ENCODE measurements at regions not wholly inside any gene's neighbourhood (a gene's known extent, or its start where the extent isn't known, plus 50 kb on each side); places are given as distances from the start of the nearest gene placed in this dataset.

DNA sequence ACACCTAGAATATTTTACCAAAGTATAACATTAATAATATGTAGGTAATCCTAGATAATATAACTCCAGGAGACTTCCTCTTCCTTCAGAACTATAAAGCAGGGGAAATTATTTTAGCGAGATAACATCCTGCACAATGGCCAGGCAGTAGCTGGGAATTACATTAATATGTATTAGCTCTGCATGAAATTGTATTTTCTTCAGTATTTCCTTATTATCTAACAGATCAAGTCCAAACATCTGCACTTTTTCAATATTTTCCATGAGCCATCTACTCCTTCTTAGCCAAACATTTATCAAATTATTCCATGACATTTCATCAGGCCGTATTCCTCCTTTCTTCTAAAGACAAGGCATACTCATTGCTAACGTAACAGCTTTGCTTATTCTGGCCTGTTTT is 98.8 kb upstream of the PCDH9 start:
- no peaks in the 10 kb centered on the region for H3K9me3 ChIP-seq (ENCODE audit: control insufficient read depth, insufficient read depth, low read depth, low read length)
- no peaks in the 10 kb centered on the region for H3K4me1 ChIP-seq (ENCODE audit: control insufficient read depth, insufficient read depth, low read length)
- CTCF ChIA-PET: no interaction called here
- H3K27ac ChIP-seq (ENCODE audit: low read length): no peak overlapping the region
- POLR2A ChIA-PET: no interaction called here
- TF ChIP-seq TCF7L2 (IDR thresholded peaks at IDR 0.05; ENCODE audit: low read depth, low read length) (no peak), POLR2AphosphoS5 (IDR thresholded peaks at IDR 0.05; ENCODE audit: low read depth, low read length) (no peak), SIN3A (IDR thresholded peaks at IDR 0.05; ENCODE audit: borderline replicate concordance, insufficient read depth, low read depth, low read length) (no peak), CTCF (IDR thresholded peaks at IDR 0.05) (no peak)
- TF ChIP-seq, protein P1, sequence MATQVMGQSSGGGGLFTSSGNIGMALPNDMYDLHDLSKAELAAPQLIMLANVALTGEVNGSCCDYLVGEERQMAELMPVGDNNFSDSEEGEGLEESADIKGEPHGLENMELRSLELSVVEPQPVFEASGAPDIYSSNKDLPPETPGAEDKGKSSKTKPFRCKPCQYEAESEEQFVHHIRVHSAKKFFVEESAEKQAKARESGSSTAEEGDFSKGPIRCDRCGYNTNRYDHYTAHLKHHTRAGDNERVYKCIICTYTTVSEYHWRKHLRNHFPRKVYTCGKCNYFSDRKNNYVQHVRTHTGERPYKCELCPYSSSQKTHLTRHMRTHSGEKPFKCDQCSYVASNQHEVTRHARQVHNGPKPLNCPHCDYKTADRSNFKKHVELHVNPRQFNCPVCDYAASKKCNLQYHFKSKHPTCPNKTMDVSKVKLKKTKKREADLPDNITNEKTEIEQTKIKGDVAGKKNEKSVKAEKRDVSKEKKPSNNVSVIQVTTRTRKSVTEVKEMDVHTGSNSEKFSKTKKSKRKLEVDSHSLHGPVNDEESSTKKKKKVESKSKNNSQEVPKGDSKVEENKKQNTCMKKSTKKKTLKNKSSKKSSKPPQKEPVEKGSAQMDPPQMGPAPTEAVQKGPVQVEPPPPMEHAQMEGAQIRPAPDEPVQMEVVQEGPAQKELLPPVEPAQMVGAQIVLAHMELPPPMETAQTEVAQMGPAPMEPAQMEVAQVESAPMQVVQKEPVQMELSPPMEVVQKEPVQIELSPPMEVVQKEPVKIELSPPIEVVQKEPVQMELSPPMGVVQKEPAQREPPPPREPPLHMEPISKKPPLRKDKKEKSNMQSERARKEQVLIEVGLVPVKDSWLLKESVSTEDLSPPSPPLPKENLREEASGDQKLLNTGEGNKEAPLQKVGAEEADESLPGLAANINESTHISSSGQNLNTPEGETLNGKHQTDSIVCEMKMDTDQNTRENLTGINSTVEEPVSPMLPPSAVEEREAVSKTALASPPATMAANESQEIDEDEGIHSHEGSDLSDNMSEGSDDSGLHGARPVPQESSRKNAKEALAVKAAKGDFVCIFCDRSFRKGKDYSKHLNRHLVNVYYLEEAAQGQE (IDR thresholded peaks at IDR 0.05; ENCODE audit: insufficient read depth in 1 of 2, low read depth in 2 of 2, low read length in 1 of 2): no peak
- H3K27me3 ChIP-seq (ENCODE audit: control insufficient read depth, insufficient read depth, low read length): no peaks in the 10 kb centered on the region
- BruUV-seq (replicated peaks): no TSS peak
- ATAC-seq: no peak
- no peak for DNase-seq (ENCODE audit: low read depth, low spot score)
- no peak overlapping the region for H3K4me3 ChIP-seq (ENCODE audit: low read depth in 2 of 2, low read length in 2 of 2)
- in situ Hi-C loops (cut with HindIII; ENCODE audit: low pct_unique_long_range_greater_than_20kb, low sequenced_read_pairs) (no loop called here), intact Hi-C loops (cut with micrococcal nuclease; ENCODE audit: unreplicated experiment) (no loop called here)
- no peaks in the 10 kb centered on the region for H3K36me3 ChIP-seq (ENCODE audit: control insufficient read depth, insufficient read depth, low read length)

GRCh38 chr13:67318860-67319259 is 88.7 kb upstream of the PCDH9 start:
- H3K4me3 ChIP-seq (ENCODE audit: low read depth in 2 of 2, low read length in 2 of 2): no peak overlapping the region
- no peak overlapping the region for H3K27ac ChIP-seq (ENCODE audit: low read length)
- BruUV-seq (replicated peaks): no TSS peak
- ChIA-PET POLR2A (no interaction called here), CTCF (no interaction called here)
- ATAC-seq (no peak), DNase-seq (ENCODE audit: low read depth, low spot score) (no peak)
- no peaks in the 10 kb centered on the region for H3K4me1 ChIP-seq (ENCODE audit: control insufficient read depth, insufficient read depth, low read length)
- TF ChIP-seq TCF7L2 (IDR thresholded peaks at IDR 0.05; ENCODE audit: low read depth, low read length) (no peak), SIN3A (IDR thresholded peaks at IDR 0.05; ENCODE audit: borderline replicate concordance, insufficient read depth, low read depth, low read length) (no peak), CTCF (IDR thresholded peaks at IDR 0.05) (no peak), POLR2AphosphoS5 (IDR thresholded peaks at IDR 0.05; ENCODE audit: low read depth, low read length) (no peak)
- TF ChIP-seq, protein P1 (IDR thresholded peaks at IDR 0.05; ENCODE audit: insufficient read depth in 1 of 2, low read depth in 2 of 2, low read length in 1 of 2): no peak
- no peaks in the 10 kb centered on the region for H3K27me3 ChIP-seq (ENCODE audit: control insufficient read depth, insufficient read depth, low read length)
- H3K36me3 ChIP-seq (ENCODE audit: control insufficient read depth, insufficient read depth, low read length): no peaks in the 10 kb centered on the region
- intact Hi-C loops (cut with micrococcal nuclease; ENCODE audit: unreplicated experiment): no loop called here
- no peaks in the 10 kb centered on the region for H3K9me3 ChIP-seq (ENCODE audit: control insufficient read depth, insufficient read depth, low read depth, low read length)
- in situ Hi-C loops (cut with HindIII; ENCODE audit: low pct_unique_long_range_greater_than_20kb, low sequenced_read_pairs): no loop called here
